NB4 (cell line): ENCODE measurements at regions not wholly inside any gene's neighbourhood (a gene's known extent, or its start where the extent isn't known, plus 50 kb on each side); places are given as distances from the start of the nearest gene placed in this dataset.

Experiments used
- DNase-seq: peaks from one replicate; pipeline ENCODE4 v3.0.0; 2010; ENCODE audit warnings: low read depth
- H3K4me3 ChIP-seq: one replicate; pipeline ENCODE4 v1.5.1; 2011; ENCODE audit warnings: mild to moderate bottlenecking, low read depth, low read length, moderate library complexity
- MYC ChIP-seq: IDR thresholded peaks from 2 replicates; pipeline ENCODE4 v1.6.1; 2011; ENCODE audit warnings: low read depth, low read length
- POLR2A ChIP-seq: IDR thresholded peaks from 2 replicates; pipeline ENCODE4 v1.6.1; 2011; ENCODE audit warnings: mild to moderate bottlenecking; ENCODE audit not compliant: insufficient read length; ENCODE audit errors: extremely low read depth
- TF ChIP-seq, protein P1 (sequence below): IDR thresholded peaks from one replicate; pipeline ENCODE4 v1.5.1; 2012; ENCODE audit warnings: low read depth, low read length
- TF ChIP-seq, protein P2 (sequence below): IDR thresholded peaks from 2 replicates; pipeline ENCODE4 v1.6.1; 2011; ENCODE audit warnings: low read depth, low read length

DNA sequence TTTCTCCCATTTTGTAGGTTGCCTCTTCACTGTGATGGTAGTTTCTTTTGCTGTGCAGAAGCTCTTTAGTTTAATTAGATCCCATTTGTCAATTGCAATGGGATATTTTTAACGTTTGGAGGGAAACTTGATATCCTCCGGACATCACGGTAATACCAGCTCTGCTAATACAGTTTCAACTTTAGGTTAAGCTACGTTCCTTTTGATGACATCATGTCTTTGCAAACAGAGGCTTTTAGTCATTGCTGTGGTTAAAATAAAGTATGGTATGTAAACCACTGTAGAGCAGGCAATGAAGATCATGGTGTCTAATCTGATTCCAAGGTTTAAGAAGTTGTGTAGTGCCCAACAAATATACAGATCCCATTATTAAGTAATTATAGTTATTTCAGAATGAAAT is 168.0 kb upstream of the CHD6 start:
- DNase-seq, result no peak
- TF ChIP-seq, protein P1, sequence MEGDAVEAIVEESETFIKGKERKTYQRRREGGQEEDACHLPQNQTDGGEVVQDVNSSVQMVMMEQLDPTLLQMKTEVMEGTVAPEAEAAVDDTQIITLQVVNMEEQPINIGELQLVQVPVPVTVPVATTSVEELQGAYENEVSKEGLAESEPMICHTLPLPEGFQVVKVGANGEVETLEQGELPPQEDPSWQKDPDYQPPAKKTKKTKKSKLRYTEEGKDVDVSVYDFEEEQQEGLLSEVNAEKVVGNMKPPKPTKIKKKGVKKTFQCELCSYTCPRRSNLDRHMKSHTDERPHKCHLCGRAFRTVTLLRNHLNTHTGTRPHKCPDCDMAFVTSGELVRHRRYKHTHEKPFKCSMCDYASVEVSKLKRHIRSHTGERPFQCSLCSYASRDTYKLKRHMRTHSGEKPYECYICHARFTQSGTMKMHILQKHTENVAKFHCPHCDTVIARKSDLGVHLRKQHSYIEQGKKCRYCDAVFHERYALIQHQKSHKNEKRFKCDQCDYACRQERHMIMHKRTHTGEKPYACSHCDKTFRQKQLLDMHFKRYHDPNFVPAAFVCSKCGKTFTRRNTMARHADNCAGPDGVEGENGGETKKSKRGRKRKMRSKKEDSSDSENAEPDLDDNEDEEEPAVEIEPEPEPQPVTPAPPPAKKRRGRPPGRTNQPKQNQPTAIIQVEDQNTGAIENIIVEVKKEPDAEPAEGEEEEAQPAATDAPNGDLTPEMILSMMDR, result no peak
- TF ChIP-seq MYC (no peak), POLR2A (no peak)
- TF ChIP-seq, protein P2, sequence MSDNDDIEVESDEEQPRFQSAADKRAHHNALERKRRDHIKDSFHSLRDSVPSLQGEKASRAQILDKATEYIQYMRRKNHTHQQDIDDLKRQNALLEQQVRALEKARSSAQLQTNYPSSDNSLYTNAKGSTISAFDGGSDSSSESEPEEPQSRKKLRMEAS, result no peak
- H3K4me3 ChIP-seq, result no peak overlapping the region

DNA sequence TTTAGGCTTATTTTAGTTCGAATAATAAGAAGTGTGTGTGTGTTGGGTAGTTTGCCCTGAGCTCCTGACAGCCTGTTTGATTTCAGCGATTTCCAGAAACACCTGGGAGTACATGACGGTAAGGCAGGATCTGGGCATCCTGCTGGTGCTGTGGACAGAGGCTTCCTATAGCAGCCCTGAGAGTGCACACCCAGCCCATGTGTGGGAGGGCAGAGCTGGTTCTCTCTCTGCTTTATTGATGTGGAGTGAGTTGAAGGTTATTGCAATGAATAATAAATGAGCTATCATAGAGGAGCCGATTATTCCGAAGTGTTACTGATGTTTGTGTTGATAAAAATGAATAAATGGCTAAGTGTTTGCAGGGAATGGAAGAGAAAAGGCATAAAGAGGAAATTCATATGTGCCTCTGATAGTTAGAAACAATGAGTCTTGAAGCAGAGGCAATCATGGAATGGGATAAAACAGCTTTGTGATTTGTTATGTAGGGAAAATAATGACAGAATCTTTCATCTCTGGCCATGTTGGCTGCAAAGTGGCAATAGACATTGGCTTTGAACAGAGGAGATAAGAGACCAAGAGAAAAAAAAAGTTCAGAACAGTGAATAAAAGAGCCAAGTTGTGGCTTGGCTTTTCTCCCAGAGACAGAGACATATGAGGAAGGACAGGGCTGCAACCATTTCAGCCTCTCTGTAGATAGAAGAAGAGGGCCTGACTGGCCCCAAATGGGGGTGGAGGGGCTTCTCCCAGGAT is 166.2 kb upstream of the CHD6 start:
- TF ChIP-seq, protein P2, result no peak
- TF ChIP-seq POLR2A (no peak), MYC (no peak)
- TF ChIP-seq, protein P1, result no peak
- DNase-seq, result no peak
- no peak overlapping the region for H3K4me3 ChIP-seq

DNA sequence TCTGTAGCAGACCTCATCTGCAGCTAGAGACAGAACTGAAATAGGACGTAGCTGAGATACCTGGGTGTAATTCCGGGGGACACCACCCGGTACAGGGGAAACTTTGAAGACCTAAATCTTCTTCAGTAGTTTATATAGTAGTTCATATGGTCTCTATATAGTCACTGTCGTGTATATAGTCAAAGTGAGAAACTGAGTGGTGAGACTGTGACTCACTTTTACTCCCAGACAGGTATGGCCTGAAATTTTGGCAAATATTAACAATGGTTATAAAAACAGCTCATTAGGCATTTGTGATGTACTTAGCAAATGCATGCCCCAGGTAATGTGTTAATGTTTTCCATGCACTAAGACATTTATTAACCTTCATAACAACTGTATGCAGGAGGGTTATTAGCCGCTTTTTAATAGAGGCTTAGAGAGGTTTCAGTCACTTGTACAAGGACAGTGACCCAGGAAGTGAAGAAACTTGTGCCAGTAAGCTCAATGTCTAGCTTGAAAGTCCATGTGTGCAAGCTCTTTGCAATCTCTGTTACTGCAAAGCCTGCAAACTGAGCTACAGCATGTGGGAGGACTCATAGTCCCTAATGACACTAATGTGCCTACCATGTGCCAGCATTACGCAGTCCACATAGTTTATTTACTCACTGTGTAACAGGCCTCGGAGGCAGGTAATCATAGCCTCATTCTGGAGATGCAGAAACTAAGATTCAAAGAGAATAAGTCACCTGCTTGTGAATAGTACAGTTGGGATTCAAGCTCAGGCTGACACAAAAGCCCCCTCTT is 165.4 kb upstream of the CHD6 start:
- TF ChIP-seq MYC (no peak), POLR2A (no peak)
- TF ChIP-seq, protein P2, result no peak
- TF ChIP-seq, protein P1, result no peak
- H3K4me3 ChIP-seq, result no peak overlapping the region
- DNase-seq, result no peak

DNA sequence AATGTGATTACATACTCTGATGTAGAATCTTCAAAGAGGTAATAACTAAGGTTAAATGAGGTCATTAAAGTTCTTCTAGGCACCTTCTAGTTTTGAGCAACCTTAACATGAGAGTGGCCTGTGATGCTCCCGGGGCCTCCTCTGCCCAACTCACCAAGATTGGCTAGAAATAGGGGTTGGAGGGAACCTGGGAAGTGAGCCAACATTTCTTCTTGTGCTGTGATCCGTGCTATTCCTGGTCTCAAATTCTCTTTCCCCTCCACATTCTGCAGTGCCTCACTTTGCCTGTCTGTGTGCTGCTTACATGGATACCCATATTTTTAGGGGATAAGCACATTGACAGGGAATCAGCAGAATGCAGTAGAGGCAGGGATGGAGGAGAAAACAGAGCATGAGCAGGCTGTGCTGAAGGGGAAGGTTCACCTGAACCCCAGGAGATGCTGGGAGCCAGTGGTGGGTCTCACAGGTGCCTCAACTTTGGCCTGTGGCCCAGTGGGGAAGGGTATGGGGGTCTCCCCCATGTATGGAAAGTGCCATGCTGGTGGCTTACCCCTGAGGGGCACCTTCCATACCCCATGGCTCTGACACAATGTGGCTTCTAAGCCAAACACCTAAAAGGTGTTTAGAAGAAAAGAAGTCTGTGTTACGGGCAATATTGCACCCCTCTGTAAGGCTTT is 164.7 kb upstream of the CHD6 start:
- DNase-seq, result no peak
- H3K4me3 ChIP-seq, result no peak overlapping the region
- TF ChIP-seq, protein P1, result no peak
- TF ChIP-seq MYC, result no peak

DNA sequence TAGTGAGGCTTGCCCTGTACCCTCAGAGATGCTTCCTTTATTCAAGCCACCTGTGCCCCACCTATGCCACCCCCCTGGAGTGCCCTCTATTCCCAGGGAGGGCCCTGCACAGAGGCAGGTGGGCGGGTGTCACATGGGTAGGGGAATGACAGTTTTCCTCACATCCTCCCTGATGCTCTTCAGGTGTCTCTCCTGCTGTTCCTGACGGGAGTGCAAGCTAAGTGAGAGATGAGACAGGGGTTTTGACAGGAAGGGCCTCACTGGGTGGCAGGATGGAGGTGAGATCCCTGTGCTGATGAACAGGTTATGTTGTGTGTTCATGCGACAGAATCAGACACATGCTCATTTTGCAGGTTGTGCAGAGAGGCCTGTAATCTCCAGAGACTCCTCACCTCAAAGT is 164.1 kb upstream of the CHD6 start:
- no peak for DNase-seq
- no peak overlapping the region for H3K4me3 ChIP-seq
- TF ChIP-seq MYC (no peak), POLR2A (no peak)
- TF ChIP-seq, protein P2, result no peak
- TF ChIP-seq, protein P1, result no peak
